Cardiac septum (tissue), 1 donor: ENCODE measurements at regions not wholly inside any gene's neighbourhood (a gene's known extent, or its start where the extent isn't known, plus 50 kb on each side); places are given as distances from the start of the nearest gene placed in this dataset.

Experiments used
- DNase-seq: peaks from one replicate; pipeline ENCODE4 v3.0.0-alpha.2; 2020; ENCODE audit warnings: low spot score
- intact Hi-C: fragments of 100-400 bp; cut with DNase I; formaldehyde crosslinking; loops from one replicate; pipeline ENCODE4 v1.14.0; 2022
- donor health status: DM: no; HTN: no; CAD: no.

DNA sequence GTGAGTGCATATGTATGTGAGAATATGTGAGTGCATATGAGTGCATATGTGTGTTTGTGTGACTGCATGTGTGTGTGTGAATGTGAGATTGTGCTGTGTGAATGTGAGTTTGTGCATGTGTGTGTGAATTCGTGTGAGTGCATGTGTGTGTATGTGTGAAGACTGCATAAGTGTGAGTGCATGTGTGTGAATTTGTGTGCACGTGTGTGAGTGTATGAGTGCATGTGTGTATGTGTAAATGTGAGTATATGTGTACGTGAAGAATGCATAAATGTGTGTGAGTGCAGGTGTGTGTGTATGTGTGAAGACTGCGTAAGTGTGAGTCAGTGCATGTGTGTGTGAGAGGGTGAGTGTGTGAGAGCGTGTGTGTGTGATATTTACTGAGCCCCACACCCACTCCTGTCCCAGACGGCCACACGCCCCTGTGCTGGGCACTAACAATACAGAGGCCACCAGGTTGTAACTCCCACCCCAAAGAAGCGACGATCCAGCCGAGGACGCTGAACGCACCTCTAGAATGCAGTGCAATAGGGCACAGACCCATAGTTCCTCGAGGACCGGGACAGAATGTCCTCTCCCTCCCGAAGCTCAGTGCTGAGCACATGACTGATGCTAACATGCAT is 97.8 kb downstream of the C16orf95 start:
- DNase-seq, result no peak
- intact Hi-C loops, result no loop called here

DNA sequence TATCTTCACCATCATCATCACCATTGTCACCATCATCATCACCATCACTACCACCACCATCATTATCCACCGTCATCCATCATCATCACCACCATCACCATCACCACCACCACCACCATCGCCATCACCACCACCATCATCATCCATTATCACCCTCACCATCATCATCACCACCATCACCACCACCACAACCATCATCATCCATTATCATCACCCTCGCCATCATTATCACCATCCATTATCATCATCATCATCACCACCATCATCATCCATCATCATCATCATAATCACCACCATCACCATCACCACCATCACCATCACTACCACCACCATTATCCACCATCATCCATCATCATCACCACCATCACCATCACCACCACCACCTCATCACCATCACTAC is 95.6 kb downstream of the C16orf95 start:
- intact Hi-C loops, result no loop called here

DNA sequence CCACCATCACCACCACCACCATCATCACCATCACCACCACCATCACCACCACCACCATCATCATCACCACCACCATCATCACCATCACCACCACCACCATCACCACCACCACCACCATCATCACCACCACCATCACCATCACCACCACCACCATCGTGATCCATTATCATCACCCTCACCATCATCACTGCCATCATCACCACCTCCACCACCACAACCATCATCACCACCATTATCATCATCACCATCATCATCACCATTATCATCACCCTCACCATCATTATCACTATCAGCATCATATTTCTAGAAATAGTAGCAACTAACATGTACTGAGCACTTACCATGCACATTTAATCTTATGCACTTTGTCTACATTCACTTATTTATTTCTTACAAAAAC is 94.9 kb downstream of the C16orf95 start:
- no peak for DNase-seq
- intact Hi-C loops, result no loop called here

More for the DNA sequence above, 95.6 kb downstream of the C16orf95 start:
- DNase-seq, result no peak

DNA sequence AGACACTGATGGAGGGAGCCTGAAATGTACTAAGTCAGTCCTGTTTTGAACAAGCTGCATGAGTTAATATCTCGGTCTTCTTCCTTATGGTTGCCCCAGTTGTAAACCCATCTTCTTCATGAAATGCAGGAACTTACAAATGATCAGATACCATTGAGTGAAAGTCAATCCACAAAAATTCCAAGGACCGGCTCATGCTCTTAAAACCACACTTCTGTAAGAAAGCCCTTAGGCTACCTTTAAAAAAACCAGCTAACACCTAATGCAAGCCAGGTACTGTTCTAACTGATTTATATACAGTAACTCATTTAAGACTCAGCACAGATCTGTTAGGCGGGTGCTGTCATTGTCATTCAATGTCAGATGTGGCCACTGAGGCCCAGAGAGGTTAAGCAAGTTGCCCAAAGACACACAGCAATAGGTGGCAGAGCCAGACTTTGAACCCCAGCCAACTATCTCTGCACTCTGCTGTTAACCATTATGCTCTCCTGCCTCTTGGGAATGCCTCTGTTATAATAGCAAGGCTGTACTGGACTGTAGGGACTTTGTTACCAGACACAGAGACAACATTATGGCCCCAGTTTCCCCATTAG is 93.4 kb downstream of the C16orf95 start:
- intact Hi-C loops, result no loop called here
- DNase-seq, result no peak

DNA sequence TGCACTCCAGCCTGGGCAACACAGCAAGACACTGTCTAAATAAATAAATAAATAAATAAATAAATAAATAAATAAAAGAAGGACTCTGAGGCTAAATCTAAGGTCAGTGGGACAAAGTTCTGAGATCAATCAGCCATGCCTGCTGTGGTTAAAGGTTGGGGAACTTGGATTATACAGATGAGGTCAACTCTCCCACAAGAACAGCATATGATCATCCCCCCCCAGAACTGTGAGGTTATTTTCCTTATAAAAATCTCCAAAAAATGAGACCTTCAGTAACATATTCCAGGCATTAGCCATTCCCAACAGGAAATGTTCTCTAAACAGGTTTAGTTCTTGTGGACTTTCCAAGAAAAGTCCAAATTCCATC is 90.3 kb downstream of the C16orf95 start:
- intact Hi-C loops, result no loop called here
- no peak for DNase-seq

DNA sequence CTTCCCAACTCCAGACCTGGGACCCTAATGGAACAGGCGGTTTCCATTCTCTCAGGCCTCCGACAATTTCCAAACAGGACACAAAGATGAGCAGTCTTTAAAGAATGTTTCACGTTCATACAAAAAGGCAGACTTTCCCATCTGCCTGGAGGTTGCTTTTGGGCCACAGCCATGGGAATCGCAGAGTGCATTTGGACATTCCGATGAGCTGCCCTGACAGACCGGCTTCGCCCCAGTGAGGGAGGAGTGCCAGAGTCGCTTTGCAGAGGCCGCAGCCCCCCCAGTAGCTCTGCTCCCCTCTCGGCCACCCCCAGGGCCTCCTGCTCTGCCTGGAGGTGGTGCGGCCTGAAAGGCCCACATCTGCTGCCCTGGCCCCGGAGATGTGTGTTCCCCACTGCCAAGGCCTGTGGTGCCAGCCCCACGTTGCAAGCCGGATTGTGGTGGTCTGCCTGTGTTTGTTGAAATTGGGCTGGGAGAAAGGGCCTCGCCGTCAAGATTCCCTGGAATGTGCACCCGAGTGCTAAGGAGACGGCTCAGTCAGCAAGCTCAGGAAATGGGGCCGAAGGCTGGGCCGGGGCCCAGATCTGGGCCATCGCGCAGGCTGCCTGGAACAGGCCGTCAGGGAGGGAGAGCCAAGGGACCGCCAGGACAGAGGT is 89.8 kb downstream of the C16orf95 start:
- intact Hi-C loops, result no loop called here
- no peak for DNase-seq

DNA sequence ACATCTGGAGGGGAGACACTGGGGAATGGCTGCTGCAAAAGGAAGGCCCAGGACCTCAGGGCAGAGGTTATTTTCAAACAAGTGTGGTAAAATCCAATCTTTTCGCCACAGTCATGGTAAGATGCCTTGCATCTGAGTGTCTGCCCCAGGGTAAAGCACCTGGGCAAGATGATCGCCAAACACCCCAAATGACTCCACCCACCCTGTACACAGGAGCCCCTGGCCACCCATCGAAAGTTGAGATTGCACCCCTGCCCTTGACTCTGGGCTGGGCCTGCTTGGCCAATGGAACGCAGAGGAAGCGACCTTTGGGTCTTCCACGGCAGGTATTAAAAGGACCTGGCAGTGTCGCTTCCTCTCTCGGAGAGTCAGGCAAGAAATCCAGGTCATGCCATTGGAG is 88.8 kb downstream of the C16orf95 start:
- intact Hi-C loops, result no loop called here
- DNase-seq, result no peak

DNA sequence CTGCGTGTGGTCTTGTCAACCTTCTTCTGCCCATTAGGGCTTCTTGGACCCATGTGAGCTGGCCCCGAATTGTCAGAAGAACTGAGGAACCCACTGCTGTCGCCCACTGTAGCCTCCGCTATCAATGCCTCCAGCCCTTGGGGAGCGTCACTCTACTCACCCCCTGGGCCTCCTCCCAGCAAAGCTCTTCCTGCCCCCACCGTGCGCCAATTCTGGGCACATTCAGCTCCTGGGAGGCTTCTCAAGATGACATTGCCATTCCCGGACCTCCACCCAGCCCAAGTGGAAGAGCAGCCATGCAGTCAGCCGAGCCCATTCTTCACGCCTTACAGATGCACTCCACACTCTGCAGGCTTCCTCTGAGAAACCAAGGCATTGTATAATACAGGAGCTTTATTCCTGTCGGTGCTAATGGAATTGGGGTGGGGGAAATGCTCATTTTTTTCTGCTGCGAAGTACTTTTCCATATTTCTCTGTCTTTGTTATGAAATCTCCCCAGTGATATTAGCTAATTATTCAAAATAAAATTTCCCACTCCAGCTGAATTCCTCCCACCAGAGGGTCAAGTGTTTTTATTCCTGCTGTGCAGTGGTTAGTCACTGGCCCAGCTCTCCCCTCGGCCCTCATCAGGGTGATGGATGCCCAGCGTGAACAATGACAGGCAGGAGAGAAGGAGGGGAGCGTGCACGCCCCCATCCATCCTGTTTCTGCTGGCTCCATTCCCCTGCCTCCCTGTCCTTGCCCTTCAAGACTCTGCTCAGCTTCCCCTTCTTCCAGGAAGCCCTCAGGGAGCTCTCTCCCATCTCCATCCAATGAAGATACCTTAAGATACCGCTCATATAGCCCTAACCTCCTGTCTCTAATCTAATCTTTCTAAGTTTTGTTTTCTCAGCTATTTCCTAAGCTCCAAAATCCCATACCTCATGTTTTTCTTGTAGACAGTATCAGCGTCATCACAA is 87.7 kb downstream of the C16orf95 start:
- intact Hi-C loops, result no loop called here
- DNase-seq, result no peak

DNA sequence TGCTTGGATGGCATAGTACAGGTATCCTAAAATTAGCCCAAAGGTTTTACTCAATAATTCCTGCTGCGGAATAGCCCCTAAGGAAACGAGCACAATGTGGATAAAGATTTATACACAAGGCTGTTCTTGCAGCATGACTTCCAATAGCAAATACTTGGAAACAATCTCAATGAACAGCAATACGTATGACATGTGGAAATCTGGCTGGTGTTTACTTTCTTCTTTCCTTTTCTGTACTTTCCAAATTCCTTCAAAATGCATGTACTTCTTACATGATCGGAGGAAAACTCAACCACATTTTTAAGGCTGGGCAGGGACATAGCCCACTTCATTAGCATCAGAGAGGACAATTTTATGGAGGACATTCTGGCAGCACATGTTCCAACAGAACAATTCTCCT is 86.6 kb downstream of the C16orf95 start:
- intact Hi-C loops, result no loop called here
- no peak for DNase-seq

DNA sequence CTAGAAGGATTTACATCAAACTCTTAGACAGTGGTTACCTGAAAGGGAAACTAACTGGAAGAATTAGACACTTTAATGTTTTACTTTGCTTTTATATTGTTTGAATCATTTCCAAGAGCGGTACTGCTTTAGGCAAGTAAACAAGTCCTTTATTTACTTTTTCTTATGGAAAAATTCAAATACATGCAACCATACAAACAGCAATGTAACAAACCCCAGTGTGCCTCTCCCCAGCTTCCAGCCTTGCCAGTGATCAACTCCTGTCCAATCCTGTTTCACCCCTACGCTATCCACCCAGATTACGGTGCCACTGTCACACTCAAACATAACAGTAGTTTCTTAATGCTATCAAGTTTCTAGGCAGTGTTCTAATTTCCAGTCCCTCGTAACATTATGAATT is 85.9 kb downstream of the C16orf95 start:
- intact Hi-C loops, result no loop called here
- no peak for DNase-seq

DNA sequence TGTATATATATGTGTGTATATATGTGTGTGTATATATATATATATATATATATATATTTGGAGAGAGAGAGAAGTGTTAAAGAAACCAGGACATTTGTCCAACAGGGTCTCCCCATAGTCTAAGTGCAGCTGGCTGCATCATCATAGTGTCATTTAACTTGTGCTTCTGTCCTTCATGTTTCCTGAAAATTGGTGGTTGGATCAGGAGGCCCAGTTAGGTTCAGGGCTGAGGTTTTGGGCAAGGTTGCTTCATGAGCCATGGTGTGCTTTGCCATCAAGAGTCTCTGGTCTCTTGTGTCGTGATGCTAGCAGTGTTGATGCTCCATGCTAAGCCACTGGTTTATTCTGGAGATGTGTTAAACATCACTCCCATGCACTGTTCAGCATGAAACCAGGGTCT is 85.3 kb downstream of the C16orf95 start:
- no peak for DNase-seq
- intact Hi-C loops, result no loop called here

DNA sequence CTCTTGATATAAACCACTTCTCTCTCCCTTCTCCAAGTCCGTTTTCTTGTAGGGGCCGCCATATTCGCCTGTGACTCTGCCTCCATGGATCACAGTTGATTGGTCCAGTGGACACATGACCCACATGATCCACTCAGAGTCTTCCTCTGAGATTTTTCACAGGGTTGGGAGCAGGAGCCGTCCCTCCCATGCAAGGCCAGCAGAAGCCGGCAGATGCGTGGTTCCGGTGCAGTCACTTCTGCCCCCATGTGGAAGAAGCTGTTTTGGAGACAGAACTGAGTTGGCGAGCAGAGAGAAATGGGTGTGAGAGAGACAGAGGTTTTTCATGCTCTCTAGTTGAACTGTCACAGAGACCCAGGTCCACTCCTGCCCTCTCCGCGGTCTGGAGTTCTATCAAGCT is 83.3 kb downstream of the C16orf95 start:
- no peak for DNase-seq
- intact Hi-C loops, result no loop called here

DNA sequence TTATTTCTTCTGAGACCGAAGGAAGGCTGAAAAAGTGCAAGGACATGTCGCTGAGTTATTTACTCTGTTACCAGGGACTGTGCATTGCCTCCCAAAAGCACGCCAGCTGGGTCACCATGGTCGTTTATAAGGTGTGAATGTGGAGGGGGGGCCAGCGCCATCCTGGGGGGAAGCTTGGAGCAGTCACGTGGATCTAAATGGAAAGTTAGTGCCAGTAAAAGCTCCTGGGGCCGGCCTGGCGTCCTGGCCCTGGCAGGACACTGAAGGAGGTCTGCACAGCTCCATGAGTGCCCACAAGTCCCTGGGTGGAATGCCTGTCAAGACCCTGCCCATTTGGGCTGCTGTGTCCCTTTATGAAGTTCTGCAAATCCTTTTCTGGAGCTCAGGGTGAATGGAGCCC is 82.6 kb downstream of the C16orf95 start:
- no peak for DNase-seq
- intact Hi-C loops, result no loop called here

DNA sequence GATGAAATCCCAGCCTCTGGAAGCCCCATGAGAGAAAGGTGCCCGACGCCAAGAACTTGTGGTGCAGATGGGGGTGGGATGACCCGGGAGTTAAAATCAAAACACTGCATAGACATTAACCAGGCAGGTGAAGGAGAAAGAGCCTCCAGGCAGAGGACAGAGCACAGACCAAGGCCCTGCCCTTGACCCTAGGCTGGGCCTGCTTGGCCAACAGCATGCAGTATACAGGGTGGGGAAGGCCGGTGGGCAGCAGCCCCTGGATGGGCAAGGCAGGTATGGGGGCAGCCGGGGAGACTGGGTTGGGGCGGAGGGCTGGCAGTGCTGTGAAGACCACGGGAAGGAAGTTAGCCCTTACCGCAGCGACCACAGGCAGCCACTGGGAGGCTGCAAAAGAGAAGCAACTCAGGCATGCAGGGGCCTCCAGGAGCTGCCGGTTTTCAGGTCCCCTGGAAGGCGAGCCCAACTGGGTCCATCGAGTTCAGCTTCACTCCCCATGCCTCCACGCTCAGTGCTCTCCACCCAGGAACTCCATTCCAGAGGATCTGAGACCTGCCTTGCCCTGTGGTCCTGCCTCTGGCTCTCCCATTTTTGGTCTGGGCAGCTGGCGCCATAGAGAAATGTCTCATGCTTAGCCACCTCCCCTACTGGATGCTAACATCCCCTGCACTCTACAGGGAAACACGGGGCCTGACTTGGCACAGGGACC is 81.2 kb downstream of the C16orf95 start:
- intact Hi-C loops, result no loop called here
- DNase-seq, result no peak

DNA sequence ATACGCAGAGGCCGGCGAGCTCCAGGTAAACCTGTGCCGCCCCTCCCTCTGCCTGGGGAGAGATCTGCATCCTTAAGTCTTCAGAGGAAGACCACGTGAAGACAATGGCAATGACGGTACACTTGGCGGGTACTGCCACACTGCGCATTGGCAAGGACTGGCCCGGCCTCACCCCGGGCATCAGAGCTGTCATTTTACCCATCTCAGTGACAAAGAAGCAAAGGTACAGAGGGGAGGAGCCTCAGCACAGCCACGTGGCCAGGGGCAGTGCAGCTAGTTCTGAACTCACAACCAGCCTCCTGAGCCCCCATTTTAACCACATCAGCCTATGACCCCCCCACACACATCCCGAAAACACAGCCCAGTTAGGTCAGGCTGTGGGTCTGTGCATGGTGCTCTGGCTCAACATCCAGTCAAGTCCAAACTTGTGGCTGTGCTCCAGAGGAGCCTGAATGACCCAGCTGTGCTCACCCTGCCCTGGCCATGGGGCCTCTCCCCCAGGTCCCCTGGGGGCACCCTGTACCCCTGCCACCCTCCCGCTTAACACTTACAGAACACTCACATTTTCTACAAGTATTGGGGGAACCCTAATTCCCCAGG is 80.6 kb downstream of the C16orf95 start:
- DNase-seq, result no peak
- intact Hi-C loops, result no loop called here

DNA sequence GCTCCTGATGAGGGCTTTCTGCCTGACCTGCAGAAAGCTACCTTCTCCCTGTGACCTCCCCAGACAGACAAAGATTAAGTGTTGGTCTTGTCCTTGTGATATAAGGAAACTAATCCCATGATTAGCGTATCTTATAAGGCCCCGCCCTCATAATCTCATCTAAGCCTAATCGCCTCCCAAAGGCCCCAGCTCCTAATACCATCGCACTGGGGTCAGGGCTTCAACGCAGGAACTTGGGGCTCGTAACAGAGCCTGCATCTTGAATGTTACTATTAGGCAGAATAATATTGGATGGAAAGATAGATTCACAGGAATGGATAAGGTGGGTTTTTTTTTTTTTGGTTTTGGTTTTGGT is 78.9 kb downstream of the C16orf95 start:
- intact Hi-C loops, result no loop called here
- DNase-seq, result no peak

DNA sequence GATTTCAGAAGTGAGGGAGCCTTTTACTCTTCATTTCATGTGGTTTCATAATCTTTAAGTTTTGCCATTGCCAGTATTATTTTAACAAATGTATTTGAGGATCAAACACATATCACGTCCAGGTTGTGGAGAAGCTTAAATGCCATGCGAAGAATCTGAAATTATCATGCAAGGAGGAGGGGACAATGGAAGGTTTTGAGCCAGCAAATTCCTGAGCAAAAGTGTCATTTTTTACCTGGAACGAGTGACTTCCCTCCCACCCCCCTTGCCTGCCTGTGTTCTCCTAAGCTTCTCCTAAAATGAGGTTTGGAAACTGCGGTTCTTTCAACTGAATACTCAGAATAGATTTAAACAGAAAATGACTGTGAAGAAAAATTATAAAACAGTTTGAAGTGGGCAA is 77.6 kb downstream of the C16orf95 start:
- intact Hi-C loops, result no loop called here
- DNase-seq, result no peak

DNA sequence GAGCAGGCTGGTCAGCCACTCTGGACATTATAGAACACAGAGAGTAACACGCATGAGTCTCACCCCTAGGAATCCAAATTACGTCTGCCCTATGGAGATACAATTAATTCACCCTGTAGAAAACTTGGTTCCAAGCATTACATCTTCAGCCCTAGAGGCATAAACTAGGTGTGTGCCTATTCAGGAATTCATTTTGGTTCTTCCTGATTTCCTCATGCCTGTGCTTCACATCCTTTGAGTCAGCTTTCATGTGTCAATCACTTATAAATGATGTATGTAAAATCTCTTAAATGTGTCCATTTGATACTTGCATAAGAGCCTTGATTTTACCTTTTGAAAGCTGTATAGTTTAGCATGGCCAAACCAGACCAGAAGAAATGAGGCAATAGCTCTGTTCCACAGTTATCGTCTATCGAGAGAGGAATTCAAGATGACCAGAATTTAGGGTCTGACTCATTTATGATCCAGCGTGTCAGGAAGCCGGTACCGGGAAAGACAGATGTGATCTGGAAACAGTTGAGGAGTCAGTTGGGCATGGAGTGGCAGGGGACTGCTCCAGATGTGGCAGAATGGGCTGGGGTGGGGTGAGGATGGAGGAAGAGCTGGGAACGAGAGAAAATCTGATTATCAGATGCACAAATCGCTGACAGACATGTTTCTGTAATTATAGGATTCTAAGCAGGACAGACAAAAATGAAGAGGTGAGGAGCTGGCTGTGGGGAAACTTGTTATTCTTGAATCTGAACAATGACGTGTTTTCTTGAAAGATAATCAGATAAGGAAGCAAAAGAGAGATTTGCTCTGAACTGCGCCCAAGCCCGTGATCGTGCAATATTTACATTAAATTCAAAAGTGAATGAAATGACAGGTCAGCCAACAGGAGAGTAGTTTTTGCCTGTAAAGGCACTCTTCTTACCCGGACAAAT is 76.7 kb downstream of the C16orf95 start:
- intact Hi-C loops, result no loop called here
- no peak for DNase-seq
